Hematopoietic multipotent progenitor cell treated with erythropoietin and hydrocortisone succinate and interleukin-3 and kit ligand, for 8 days (in vitro differentiated cells): ENCODE measurements at regions not wholly inside any gene's neighbourhood (a gene's known extent, or its start where the extent isn't known, plus 50 kb on each side); places are given as distances from the start of the nearest gene placed in this dataset.

Experiments
- DNase-seq: peaks from one replicate; pipeline ENCODE4 v3.0.0-alpha.2; 2015

- DNase-seq, result no peak
These were observed 373.8 kb upstream of the ROBO1 start for GRCh38 chr3:80141557-80141956.

- no peak for DNase-seq
These were observed 348.5 kb upstream of the ROBO1 start for GRCh38 chr3:80116281-80116680.

DNA sequence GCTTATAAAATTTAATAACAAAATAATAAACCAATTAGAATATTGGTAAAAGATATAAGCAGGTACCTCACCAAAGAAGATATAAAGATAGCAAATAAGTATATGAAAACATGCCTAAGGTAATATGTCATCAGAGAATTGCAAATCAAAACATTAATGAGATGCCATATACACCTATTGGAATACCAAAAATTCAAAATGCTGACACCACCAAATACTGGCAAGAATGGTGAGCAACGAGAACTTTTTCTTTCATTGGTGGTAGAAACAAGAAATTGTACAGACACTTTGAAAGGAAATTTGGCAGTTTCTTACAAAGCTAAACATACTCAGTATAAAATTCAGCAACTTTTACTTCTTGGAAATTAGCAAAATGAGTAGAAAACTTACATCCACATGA is 346.9 kb upstream of the ROBO1 start:
- DNase-seq, result no peak

GRCh38 chr3:80113331-80113730 is 345.5 kb upstream of the ROBO1 start:
- no peak for DNase-seq

- DNase-seq, result no peak
These were observed 331.8 kb upstream of the ROBO1 start for GRCh38 chr3:80099559-80100066.

- no peak for DNase-seq
These were observed 329.9 kb upstream of the ROBO1 start for GRCh38 chr3:80097674-80098073.

DNA sequence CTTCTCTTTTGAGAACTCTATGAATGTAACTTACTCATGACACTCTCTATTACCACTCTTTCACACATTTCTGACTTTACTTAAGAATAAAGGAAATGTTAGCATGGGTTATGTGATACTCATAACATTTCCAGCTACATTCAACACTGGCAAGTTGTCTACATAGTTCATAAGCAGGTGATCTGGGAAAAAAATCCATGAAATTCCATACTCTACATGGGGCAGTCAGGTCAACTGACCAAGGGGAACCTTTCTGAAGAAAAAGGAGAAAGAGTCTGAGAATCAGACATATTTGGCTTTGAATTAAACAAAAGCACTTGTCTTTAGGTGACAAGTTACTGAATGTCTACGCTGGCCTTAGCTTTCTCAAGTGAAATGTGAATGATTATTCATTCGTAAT is 329.1 kb upstream of the ROBO1 start:
- DNase-seq, result no peak

DNA sequence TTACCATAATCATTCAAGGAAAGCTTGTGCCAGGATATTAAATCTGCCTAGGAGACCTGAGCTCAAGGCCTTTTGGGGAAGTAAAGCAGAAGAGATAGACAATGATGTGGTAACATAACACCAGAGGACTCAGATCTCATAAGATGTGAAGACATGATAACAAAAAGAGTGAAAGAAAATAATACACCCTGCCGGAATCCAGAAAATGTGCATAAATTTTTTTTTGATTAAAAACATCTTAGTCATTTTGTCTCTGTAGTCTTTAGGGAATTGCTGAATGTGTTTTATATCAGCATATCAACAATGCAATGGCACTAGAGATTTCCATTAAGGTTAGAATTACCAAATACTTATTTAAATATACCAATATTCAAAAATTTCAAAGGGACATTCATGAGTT is 326.8 kb upstream of the ROBO1 start:
- no peak for DNase-seq

GRCh38 chr3:80087767-80088166 is 320.0 kb upstream of the ROBO1 start:
- no peak for DNase-seq

GRCh38 chr3:80086426-80086825 is 318.6 kb upstream of the ROBO1 start:
- no peak for DNase-seq

DNA sequence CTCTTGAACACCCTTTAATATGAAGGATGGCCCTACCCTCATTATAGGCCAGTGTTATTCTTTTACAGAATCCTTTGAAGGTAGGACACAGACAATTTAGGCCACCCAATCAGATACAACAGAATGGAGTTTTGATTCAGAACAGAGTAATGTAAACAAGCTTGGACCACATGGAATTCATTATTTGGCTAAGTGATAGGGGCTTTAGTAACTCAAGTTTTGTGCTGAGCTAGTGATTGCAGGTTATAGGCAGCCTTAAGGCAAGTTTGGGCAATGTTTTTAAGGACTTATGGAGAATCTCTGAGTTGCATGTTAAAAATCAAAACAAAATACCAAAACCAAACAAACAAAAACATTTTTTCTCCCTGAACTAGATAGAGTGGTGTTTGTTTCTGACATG is 312.1 kb upstream of the ROBO1 start:
- DNase-seq, result no peak

- no peak for DNase-seq
These were observed 300.7 kb upstream of the ROBO1 start for GRCh38 chr3:80068459-80068858.

DNA sequence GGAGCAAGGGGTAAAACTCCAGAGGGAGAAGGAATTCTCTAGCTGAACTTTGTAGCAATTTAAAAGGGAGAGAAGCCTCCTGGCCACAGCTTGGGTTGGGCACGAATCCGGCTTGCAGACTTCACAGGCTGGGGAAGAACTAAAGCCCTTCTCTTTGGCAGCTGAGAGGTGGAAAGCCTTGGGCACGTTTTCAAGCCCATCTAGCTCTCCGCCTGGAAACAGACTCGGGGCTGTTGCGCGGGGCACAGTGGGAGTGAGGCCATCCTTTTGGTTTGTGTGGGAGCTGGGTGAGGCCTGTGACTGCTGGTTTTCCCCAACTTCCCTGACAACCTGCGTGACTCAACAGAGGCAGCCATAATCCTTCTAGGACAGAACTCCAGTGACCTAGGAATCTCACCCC is 295.7 kb upstream of the ROBO1 start:
- no peak for DNase-seq

DNA sequence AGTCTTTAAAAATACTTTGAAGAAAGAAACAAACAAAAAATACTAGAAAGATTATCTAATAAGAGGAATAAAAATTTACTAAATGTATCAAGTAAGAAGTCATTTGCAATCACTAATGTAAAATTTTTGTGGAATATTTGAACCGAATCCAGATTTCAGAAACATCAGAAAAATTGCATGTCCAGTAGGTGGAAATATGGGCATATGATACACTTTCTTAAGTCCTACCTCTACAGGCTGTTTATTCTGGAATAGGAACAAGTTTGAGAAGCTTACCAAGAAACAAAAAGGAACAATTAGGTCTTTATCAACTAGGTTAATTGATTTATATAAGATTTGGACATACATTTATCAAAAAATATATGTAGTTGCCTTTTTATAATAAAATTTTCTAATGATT is 292.9 kb upstream of the ROBO1 start:
- no peak for DNase-seq

DNA sequence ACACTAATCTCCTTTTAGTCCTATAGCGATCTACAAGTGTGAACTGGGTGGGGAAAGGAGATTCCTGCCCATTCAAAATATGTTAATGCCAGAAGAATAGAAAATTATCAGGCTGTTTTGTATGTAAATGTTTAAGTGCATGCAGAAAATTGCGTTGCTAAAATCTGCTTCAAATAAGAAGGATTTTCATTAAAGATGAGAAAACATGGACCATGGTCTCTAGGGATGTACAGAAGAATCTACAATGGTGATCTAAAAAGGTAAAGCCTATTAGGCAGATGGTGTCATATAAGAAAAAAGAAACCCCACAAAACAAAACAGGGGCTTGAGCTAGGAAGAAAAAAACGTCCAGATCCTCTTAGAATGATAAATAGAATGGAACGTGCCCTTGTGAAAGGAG is 287.5 kb upstream of the ROBO1 start:
- DNase-seq, result no peak

DNA sequence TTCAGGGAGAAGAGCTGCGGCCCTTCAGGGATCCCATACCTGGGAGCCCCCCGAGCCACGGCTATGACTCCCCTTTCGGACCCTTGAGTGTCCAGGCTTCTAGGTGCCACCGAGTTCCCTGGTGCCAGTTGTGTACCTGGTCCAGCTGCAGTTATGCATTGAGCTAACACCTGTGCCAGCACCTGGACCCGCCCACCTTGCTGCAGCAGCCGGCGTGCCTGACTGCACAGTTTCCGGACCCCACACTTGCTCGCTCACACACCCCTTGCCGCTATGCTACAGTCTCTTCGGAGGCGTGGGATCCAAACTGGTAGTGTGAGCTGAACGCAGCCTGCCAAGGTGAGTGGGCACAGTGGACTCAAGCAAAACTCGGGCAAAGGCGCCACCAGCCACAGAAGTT is 284.5 kb upstream of the ROBO1 start:
- no peak for DNase-seq

- no peak for DNase-seq
These were observed 283.8 kb upstream of the ROBO1 start for GRCh38 chr3:80051602-80051962.

DNA sequence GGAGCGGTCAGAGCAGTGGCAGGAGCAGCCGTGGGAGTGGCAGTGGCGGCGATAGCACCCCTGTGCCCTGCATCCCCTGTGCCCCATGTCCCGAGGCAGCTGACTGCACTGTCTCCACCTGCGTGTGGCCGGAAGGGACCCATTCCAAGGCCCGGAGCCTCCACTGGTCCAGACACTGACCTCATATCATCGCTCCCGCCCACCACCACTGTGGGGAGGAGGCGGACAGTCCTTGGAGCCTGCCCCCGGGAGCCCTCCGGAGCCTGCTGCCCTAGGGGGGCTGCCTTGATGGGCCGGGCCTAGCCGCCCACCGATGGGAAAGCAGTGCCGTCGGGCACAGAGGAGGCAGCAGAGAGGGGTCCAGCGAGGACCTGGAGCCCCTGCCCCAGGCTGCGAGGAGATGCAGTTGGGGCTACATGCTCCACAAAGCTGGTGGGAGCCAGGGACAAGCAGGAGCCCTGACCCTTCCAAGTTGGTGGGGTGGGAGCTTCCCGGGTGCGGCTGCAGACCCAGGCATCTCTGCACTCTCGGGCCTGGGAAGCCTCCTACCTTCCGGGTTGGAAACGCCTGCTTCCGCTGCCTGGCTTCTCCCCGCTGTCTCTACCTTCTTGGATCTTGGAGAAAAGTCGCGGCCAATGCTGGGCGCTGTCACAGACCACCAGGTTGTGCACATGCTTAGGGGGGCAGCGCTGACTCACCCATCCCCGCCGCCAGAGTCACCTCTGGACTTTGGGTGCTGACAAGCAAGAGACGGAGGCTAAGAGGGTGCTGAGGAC is 283.2 kb upstream of the ROBO1 start:
- DNase-seq, result no peak

DNA sequence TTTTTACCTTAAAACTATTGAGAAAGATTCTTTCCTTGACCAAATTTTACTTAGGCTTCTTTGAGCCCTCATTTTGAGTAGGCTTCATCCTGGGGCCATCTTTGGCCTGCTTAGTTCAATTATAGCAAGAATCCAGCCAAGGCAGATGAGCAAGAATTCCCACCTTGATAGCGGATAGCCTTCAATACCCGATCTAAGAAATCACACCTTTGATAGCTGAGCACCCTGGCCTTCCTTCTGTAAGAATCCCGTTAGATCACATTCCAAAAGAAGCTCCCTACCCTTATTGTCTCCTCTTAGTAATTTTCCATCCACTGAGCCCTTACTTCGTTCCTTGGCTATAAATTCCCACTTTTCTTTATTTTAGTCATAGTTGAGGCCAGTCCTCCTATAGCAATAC is 275.4 kb upstream of the ROBO1 start:
- no peak for DNase-seq

DNA sequence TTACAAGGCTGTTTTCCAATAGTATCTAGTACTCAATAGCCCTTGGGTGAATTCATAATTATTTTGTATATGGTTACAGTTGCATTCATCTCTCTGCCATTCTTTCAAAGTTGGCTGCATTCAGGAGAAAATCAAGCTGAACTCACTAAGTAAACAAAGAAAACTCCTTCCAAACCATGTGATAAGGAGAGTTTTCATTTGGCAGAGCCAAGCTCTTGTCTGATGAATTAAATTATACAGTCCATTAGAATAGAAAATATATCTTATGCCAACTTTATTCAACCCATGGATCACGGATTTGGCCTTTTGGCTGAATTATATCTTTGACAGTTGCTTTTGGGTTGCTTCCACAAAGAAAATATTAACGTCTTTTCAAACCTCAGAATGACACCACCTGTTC is 272.3 kb upstream of the ROBO1 start:
- no peak for DNase-seq

DNA sequence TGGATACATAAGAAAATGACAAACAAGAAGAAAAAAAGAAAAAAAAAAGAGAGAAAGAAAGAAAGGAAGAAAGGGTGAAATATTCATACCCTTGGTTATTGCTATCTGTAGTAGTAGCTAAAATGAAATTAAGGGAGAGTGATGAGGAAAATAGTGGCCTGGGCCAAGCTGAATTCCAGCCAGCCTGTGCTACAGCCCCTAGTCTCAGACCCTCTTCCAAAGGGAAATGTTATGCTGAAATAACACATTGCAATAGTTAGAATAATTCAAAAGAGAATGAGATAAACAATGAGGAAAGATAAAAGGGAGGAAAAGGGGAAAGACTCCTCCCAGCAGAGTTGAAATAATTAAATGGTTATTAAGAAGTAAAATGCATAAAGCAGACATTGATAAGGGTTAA is 268.4 kb upstream of the ROBO1 start:
- no peak for DNase-seq

GRCh38 chr3:80035021-80035420 is 267.2 kb upstream of the ROBO1 start:
- no peak for DNase-seq

DNA sequence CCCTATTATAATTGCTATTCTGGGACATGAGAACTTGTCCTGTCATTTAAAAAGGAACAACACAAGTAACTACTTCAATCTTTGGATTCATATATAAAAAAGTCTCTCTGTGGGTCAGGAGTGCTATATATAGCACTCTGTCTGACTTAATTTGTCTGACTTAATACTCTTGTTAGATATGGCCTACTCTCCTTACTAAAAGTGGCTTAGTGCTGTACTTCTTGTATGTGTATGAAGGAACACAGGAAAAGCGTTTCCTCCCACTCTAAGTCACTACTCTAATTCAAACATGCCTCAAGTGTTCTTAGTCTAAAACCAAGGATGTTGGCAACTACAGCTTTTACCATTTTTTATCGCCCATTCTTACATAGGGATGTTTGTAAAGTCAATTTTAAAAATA is 255.2 kb upstream of the ROBO1 start:
- no peak for DNase-seq

DNA sequence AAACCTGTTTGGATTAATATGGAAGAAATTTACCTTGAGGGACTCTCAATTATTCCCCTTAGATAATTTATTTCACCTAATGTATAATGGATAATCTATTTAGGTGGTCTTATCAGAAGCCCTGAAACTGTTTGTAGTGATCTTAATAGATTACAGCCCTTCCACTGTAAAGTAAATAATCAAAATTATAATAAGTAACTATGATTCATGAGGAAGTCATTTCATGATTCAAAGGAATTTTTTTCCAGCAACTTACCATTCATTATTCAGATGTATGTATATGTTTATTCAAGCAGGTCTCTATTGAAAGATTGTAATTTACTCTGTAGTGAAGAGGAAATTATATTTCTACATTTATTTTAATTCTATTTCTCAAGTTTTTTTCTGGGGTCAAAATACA is 250.6 kb upstream of the ROBO1 start:
- DNase-seq, result no peak

DNA sequence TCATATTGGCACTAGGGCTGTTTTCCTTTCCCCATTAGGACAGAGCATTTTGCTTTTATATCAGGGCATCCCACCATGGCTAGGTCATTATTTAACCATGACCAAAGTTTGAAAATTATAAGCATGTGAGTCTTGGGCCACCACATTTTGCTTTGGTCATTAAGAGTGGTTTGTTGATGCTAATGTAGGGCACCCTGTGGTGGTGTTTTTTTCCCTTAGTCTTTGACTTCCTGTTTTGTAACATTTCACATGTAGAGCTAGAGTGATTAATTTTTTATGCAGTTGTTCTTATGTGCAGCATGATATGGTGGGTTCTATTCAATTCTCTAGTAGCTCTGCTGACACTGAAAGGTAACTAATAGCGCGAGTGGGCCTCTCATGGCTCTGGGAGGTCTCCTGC is 249.6 kb upstream of the ROBO1 start:
- no peak for DNase-seq
